Neural progenitor cell (in vitro differentiated cells): ENCODE measurements at regions not wholly inside any gene's neighbourhood (a gene's known extent, or its start where the extent isn't known, plus 50 kb on each side); places are given as distances from the start of the nearest gene placed in this dataset.
"Not testable (repeated sequence)": the region's sequence is repeated elsewhere in the genome, so short reads cannot be mapped to it uniquely, and the experiment has no call there.

Experiments used
- CTCF ChIP-seq: fragments of 200-600 bp; sonication (generic); IDR thresholded peaks from 2 replicates; pipeline ENCODE4 v1.5.1; 2017; ENCODE audit warnings: antibody characterized with exemption, mild to moderate bottlenecking
- EZH2 ChIP-seq: fragments of 200-600 bp; sonication (generic); IDR thresholded peaks from 2 replicates; pipeline ENCODE4 v1.6.1; 2017; ENCODE audit warnings: antibody characterized with exemption, mild to moderate bottlenecking, moderate library complexity
- EZH2phosphoT487 ChIP-seq: fragments of 200-600 bp; sonication (generic); IDR thresholded peaks from 2 replicates; pipeline ENCODE4 v1.6.1; 2017; ENCODE audit warnings: antibody characterized with exemption

- TF ChIP-seq CTCF, EZH2, EZH2phosphoT487: not testable (repeated sequence)
These were observed 179.0 kb upstream of the TPTE start for GRCh38 chr21:10342261-10342956.
